IMR-90 (cell line): ENCODE measurements at regions not wholly inside any gene's neighbourhood (a gene's known extent, or its start where the extent isn't known, plus 50 kb on each side); places are given as distances from the start of the nearest gene placed in this dataset.

Experiments
- ATAC-seq: fragments of 200-7000 bp; cut with Tn5 transposase; 2 replicates; pipeline ENCODE4 v1.9.1; 2020; ENCODE audit warnings: low read depth, mild to moderate bottlenecking, moderate library complexity
- BruUV-seq: library from RNA; stranded (reverse); fragments of 400-500 nt; replicated peaks from 2 replicates; lab custom pipeline; 2021; lab: Mats Ljungman, UMichigan
- CTCF ChIA-PET: fragments of 300-600 bp; formaldehyde crosslinking; extraction: SDS; loops from one replicate; lab custom pipeline; 2021; ENCODE audit warnings: antibody characterized with exemption; lab: Yijun Ruan, JAX
- POLR2A ChIA-PET: fragments of 300-600 bp; sonication (Branson Sonifier 250); formaldehyde crosslinking; loops from one replicate; lab custom pipeline; 2022; ENCODE audit warnings: antibody characterized with exemption; ENCODE audit not compliant: unreplicated experiment; lab: Charles Lee
- DNase-seq: peaks from one replicate; pipeline ENCODE4 v3.0.0; 2013
- H2AFZ ChIP-seq: replicated peaks from 2 replicates; pipeline ENCODE3; 2013; ENCODE audit warnings: low read length, mild to moderate bottlenecking; ENCODE audit not compliant: poor library complexity
- H2AK5ac ChIP-seq: 2 replicates; pipeline ENCODE4 v1.6.1; 2013; ENCODE audit warnings: low read depth, low read length, inconsistent platforms
- H2AK9ac ChIP-seq: replicated peaks from 2 replicates; pipeline ENCODE3; 2013; ENCODE audit warnings: mild to moderate bottlenecking, low read depth, low read length, moderate library complexity; ENCODE audit not compliant: poor library complexity
- H2BK120ac ChIP-seq: 2 replicates; pipeline ENCODE4 v1.6.1; 2013; ENCODE audit warnings: low read depth, low read length, inconsistent platforms
- H2BK15ac ChIP-seq: 3 replicates; pipeline ENCODE4 v1.6.1; 2013; ENCODE audit warnings: low read depth, low read length, inconsistent platforms
- H2BK20ac ChIP-seq: 2 replicates; pipeline ENCODE4 v1.6.1; 2013; ENCODE audit warnings: low read depth, mild to moderate bottlenecking, inconsistent platforms, low read length, moderate library complexity
- H2BK5ac ChIP-seq: 2 replicates; pipeline ENCODE4 v1.6.1; 2013; ENCODE audit warnings: mild to moderate bottlenecking, low read depth, low read length, inconsistent platforms; ENCODE audit not compliant: poor library complexity, severe bottlenecking
- H3K14ac ChIP-seq: replicated peaks from 2 replicates; pipeline ENCODE4 v1.6.1; 2013; ENCODE audit warnings: low read depth, low read length, inconsistent platforms
- H3K18ac ChIP-seq: 2 replicates; pipeline ENCODE4 v1.6.1; 2013; ENCODE audit warnings: low read depth, low read length, control low read depth
- H3K23ac ChIP-seq: 2 replicates; pipeline ENCODE4 v1.6.1; 2013; ENCODE audit warnings: low read depth, low read length, inconsistent platforms
- H3K27ac ChIP-seq: 2 replicates; pipeline ENCODE4 v1.5.1; 2013; ENCODE audit warnings: mild to moderate bottlenecking, control low read depth, low read length; ENCODE audit not compliant: insufficient read depth
- H3K27me3 ChIP-seq: 2 replicates; pipeline ENCODE4 v1.6.1; 2013; ENCODE audit warnings: low read length; ENCODE audit not compliant: control insufficient read depth, insufficient read depth
- H3K36me3 ChIP-seq: 2 replicates; pipeline ENCODE4 v1.6.1; 2013; ENCODE audit warnings: low read length, mixed read lengths; ENCODE audit not compliant: control insufficient read depth, insufficient read depth
- H3K4ac ChIP-seq: 2 replicates; pipeline ENCODE4 v1.6.1; 2013; ENCODE audit warnings: low read depth, low read length, inconsistent platforms
- H3K4me1 ChIP-seq: 2 replicates; pipeline ENCODE4 v1.6.1; 2013; ENCODE audit warnings: low read length, mixed read lengths; ENCODE audit not compliant: control insufficient read depth, insufficient read depth
- H3K4me2 ChIP-seq: 2 replicates; pipeline ENCODE4 v1.6.1; 2013; ENCODE audit warnings: low read depth, mild to moderate bottlenecking, control low read depth, low read length, moderate library complexity
- H3K4me3 ChIP-seq: 2 replicates; pipeline ENCODE4 v1.5.1; 2013; ENCODE audit warnings: low read depth, mild to moderate bottlenecking, control low read depth, low read length, moderate library complexity; ENCODE audit not compliant: insufficient read depth
- H3K56ac ChIP-seq: 2 replicates; pipeline ENCODE4 v1.6.1; 2013; ENCODE audit warnings: low read length, inconsistent platforms; ENCODE audit not compliant: insufficient read depth; ENCODE audit errors: extremely low read depth
- H3K79me1 ChIP-seq, 2 experiments: 2 replicates each; pipeline ENCODE4 v1.6.1; 2013; ENCODE audit warnings: low read length in 2 of 2, inconsistent platforms in 1 of 2, low read depth in 1 of 2
- H3K9ac ChIP-seq: 2 replicates; pipeline ENCODE4 v1.6.1; 2013; ENCODE audit warnings: low read depth, low read length, control low read depth
- H3K9me1 ChIP-seq: 2 replicates; pipeline ENCODE4 v1.6.1; 2013; ENCODE audit warnings: low read length, inconsistent platforms; ENCODE audit not compliant: insufficient read depth
- H3K9me3 ChIP-seq: 2 replicates; pipeline ENCODE4 v1.6.1; 2013; ENCODE audit warnings: low read length; ENCODE audit not compliant: control insufficient read depth, insufficient read depth
- H4K20me1 ChIP-seq: 2 replicates; pipeline ENCODE4 v1.6.1; 2013; ENCODE audit warnings: low read length, inconsistent platforms; ENCODE audit not compliant: insufficient read depth
- H4K5ac ChIP-seq: 2 replicates; pipeline ENCODE4 v1.6.1; 2013; ENCODE audit warnings: mild to moderate bottlenecking, low read depth, low read length, control low read depth
- H4K8ac ChIP-seq, 2 experiments: 2 replicates each; pipeline ENCODE4 v1.6.1; 2013; ENCODE audit warnings: low read depth in 2 of 2, low read length in 2 of 2, control low read depth in 1 of 2, inconsistent platforms in 1 of 2
- H4K91ac ChIP-seq: 2 replicates; pipeline ENCODE4 v1.6.1; 2013; ENCODE audit warnings: low read depth, low read length, inconsistent platforms; ENCODE audit not compliant: insufficient read depth
- CEBPB ChIP-seq: IDR thresholded peaks from 2 replicates; pipeline ENCODE4 v1.6.1; 2012; ENCODE audit warnings: low read depth, low read length, improper control_type of control experiment
- FOS ChIP-seq: fragments of 150-350 bp; IDR thresholded peaks from 2 replicates; pipeline ENCODE4 v1.6.1; 2016; ENCODE audit warnings: low read depth, low read length
- MAFK ChIP-seq: IDR thresholded peaks from 2 replicates; pipeline ENCODE4 v1.6.1; 2012; ENCODE audit warnings: low read depth, low read length, improper control_type of control experiment
- MXI1 ChIP-seq: IDR thresholded peaks from 2 replicates; pipeline ENCODE4 v1.6.1; 2012; ENCODE audit warnings: low read depth, mild to moderate bottlenecking, low read length, moderate library complexity, borderline replicate concordance
- NFE2L2 ChIP-seq: fragments of 150-350 bp; IDR thresholded peaks from 2 replicates; pipeline ENCODE4 v1.6.1; 2016; ENCODE audit warnings: low read depth, mild to moderate bottlenecking, low read length
- POLR2A ChIP-seq: IDR thresholded peaks from 2 replicates; pipeline ENCODE4 v1.6.1; 2012; ENCODE audit warnings: mild to moderate bottlenecking, low read depth, low read length
- RAD21 ChIP-seq: IDR thresholded peaks from 2 replicates; pipeline ENCODE4 v1.6.1; 2012; ENCODE audit warnings: low read length, improper control_type of control experiment
- RCOR1 ChIP-seq: IDR thresholded peaks from 2 replicates; pipeline ENCODE4 v1.6.1; 2012; ENCODE audit warnings: mild to moderate bottlenecking, low read length, improper control_type of control experiment; ENCODE audit not compliant: insufficient replicate concordance
- RFX5 ChIP-seq: IDR thresholded peaks from 2 replicates; pipeline ENCODE4 v1.8.0; 2012; ENCODE audit warnings: low read depth, mild to moderate bottlenecking, low read length, moderate library complexity
- SMC3 ChIP-seq: fragments of 150-350 bp; IDR thresholded peaks from 2 replicates; pipeline ENCODE4 v1.6.1; 2016; ENCODE audit warnings: low read depth, mild to moderate bottlenecking, antibody characterized with exemption, low read length, moderate library complexity
- WGBS, 2 experiments: methylation state at CpG; one replicate each; pipeline versions ENCODE4 v1.1.5 to v1.1.7; 2013; ENCODE audit warnings: missing lambda C conversion rate in 2 of 2; ENCODE audit not compliant: insufficient read length in 1 of 2; ENCODE audit errors: extremely low coverage in 2 of 2; 5-methylcytosine and 5-hydroxymethylcytosine counted together
- dilution Hi-C: fragments of 300-500 bp; cut with HindIII; formaldehyde crosslinking; loops from one replicate; pipeline ENCODE4 v1.14.3; 2018; ENCODE audit warnings: low sequenced_read_pairs; ENCODE audit not compliant: unreplicated experiment
- in situ Hi-C: fragments of 300-500 bp; cut with MboI; formaldehyde crosslinking; loops from 3 replicates; pipeline ENCODE4 v1.14.3; 2019; ENCODE audit warnings: low sequenced_read_pairs, inconsistent platforms, mixed read lengths
- intact Hi-C: fragments of 100-400 bp; cut with micrococcal nuclease; formaldehyde crosslinking; loops from 2 replicates; pipeline ENCODE4 v1.10.0; 2022
- TF ChIP-seq, protein P1 (sequence below): fragments of 150-350 bp; IDR thresholded peaks from 2 replicates; pipeline ENCODE4 v1.6.1; 2016; ENCODE audit warnings: low read depth, mild to moderate bottlenecking, low read length, moderate library complexity, borderline replicate concordance

DNA sequence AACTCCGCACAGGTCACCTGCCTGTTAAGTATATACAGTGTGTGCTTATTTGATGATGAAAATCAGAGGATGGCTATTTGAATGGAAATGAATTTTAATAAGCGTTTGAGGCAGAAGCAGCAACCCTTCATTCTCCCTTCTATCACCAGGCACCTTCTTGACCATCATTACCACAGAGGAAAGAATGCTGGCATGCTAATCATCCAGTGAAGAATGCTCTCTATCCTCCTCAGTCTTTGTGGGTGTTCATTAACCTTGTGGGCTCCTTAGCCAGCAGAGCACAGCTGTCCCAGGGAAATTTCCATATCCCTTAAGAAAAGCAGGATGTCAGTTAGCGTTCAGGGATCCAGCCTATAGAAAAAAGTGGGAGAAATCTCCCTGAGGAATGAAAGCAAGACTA lies 428.0 kb upstream of the CAMK1G start:
- no peaks in the 10 kb centered on the region for H4K20me1 ChIP-seq
- ChIA-PET CTCF (no interaction called here), POLR2A (no interaction called here)
- H3K9me3 ChIP-seq: peaks cover 7% of the 10 kb centered on the region
- DNase-seq (no peak), ATAC-seq (no peak)
- no peak overlapping the region for H3K23ac ChIP-seq
- H3K4me3 ChIP-seq: no peak overlapping the region
- no TSS peak for BruUV-seq
- no peak overlapping the region for H3K56ac ChIP-seq
- H3K4me2 ChIP-seq: no peak overlapping the region
- no peak overlapping the region for H2AK9ac ChIP-seq
- H3K36me3 ChIP-seq: no peaks in the 10 kb centered on the region
- no peaks in the 10 kb centered on the region for H3K4me1 ChIP-seq
- no peak overlapping the region for H3K18ac ChIP-seq
- no peak overlapping the region for H3K9ac ChIP-seq
- no peak overlapping the region for H4K8ac ChIP-seq
- no peak overlapping the region for H3K14ac ChIP-seq
- no peak overlapping the region for H3K4ac ChIP-seq
- intact Hi-C loops: no loop called here
- no peak overlapping the region for H2BK120ac ChIP-seq
- no peaks in the 10 kb centered on the region for H3K9me1 ChIP-seq
- no peak overlapping the region for H2BK15ac ChIP-seq
- H2AFZ ChIP-seq: no peak overlapping the region
- dilution Hi-C loops: no loop called here
- no peak overlapping the region for H2BK20ac ChIP-seq
- H4K91ac ChIP-seq: no peak overlapping the region
- in situ Hi-C loops: no loop called here
- no peak overlapping the region for H2BK5ac ChIP-seq
- H4K5ac ChIP-seq: no peak overlapping the region
- no peaks in the 10 kb centered on the region for H3K27me3 ChIP-seq
- TF ChIP-seq FOS: no peak
- no peak for TF ChIP-seq POLR2A
- no peak for TF ChIP-seq RCOR1
- TF ChIP-seq, protein P1, sequence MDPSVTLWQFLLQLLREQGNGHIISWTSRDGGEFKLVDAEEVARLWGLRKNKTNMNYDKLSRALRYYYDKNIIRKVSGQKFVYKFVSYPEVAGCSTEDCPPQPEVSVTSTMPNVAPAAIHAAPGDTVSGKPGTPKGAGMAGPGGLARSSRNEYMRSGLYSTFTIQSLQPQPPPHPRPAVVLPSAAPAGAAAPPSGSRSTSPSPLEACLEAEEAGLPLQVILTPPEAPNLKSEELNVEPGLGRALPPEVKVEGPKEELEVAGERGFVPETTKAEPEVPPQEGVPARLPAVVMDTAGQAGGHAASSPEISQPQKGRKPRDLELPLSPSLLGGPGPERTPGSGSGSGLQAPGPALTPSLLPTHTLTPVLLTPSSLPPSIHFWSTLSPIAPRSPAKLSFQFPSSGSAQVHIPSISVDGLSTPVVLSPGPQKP: no peak
- TF ChIP-seq CEBPB: no peak
- TF ChIP-seq NFE2L2: no peak
- no peak for TF ChIP-seq RAD21
- TF ChIP-seq MXI1: no peak
- no peak for TF ChIP-seq RFX5
- no peak for TF ChIP-seq SMC3
- no peak for TF ChIP-seq MAFK
- no peaks in the 10 kb centered on the region for H3K79me1 ChIP-seq
- no CpG with 5 or more reads among the region's 3 CpGs for WGBS, 2 experiments
- H3K27ac ChIP-seq: no peak overlapping the region
- H2AK5ac ChIP-seq: no peak overlapping the region
